ENCODE measurements at regions not wholly inside any gene's neighbourhood (a gene's known extent, or its start where the extent isn't known, plus 50 kb on each side); places are given as distances from the start of the nearest gene placed in this dataset.

GRCh38 chr3:1513662-1514061 is 420.8 kb downstream of the CNTN6 start:
- intact Hi-C loops (cut with DNase I, micrococcal nuclease): no loop called here
- Histone ChIP-seq H3K9me3 (no peaks in the 10 kb centered on the region), H3K4me1 (ENCODE audit: low read depth) (no peaks in the 10 kb centered on the region), H3K4me3 (no peak overlapping the region), H3K36me3 (ENCODE audit: low read depth) (no peaks in the 10 kb centered on the region)
- DNase-seq: no peak
- TF ChIP-seq CTCF (IDR thresholded peaks at IDR 0.05): no peak
- no peak for ATAC-seq

- ATAC-seq: no peak
- no peak for TF ChIP-seq CTCF (IDR thresholded peaks at IDR 0.05)
- DNase-seq: no peak
- Histone ChIP-seq H3K4me1 (ENCODE audit: low read depth) (no peaks in the 10 kb centered on the region), H3K9me3 (no peaks in the 10 kb centered on the region), H3K4me3 (no peak overlapping the region), H3K36me3 (ENCODE audit: low read depth) (no peaks in the 10 kb centered on the region)
- intact Hi-C loops (cut with DNase I, micrococcal nuclease): no loop called here
Observed at GRCh38 chr3:1515882-1516281, 423.1 kb downstream of the CNTN6 start.

GRCh38 chr3:1527786-1528185 is 435.0 kb downstream of the CNTN6 start:
- Histone ChIP-seq H3K9me3 (no peaks in the 10 kb centered on the region), H3K4me3 (no peak overlapping the region), H3K36me3 (ENCODE audit: low read depth) (no peaks in the 10 kb centered on the region), H3K4me1 (ENCODE audit: low read depth) (no peaks in the 10 kb centered on the region)
- ATAC-seq (no peak), DNase-seq (no peak)
- TF ChIP-seq CTCF (IDR thresholded peaks at IDR 0.05): no peak
- intact Hi-C loops (cut with DNase I, micrococcal nuclease): no loop called here

- intact Hi-C loops (cut with DNase I, micrococcal nuclease): no loop called here
- ATAC-seq: no peak
Observed at GRCh38 chr3:1528621-1529020, 435.8 kb downstream of the CNTN6 start.

GRCh38 chr3:1529676-1530075 is 436.9 kb downstream of the CNTN6 start:
- ATAC-seq (no peak), DNase-seq (no peak)
- no peak for TF ChIP-seq CTCF (IDR thresholded peaks at IDR 0.05)
- Histone ChIP-seq H3K9me3 (no peaks in the 10 kb centered on the region), H3K4me1 (ENCODE audit: low read depth) (no peaks in the 10 kb centered on the region), H3K4me3 (no peak overlapping the region), H3K36me3 (ENCODE audit: low read depth) (no peaks in the 10 kb centered on the region)
- intact Hi-C loops (cut with DNase I, micrococcal nuclease): no loop called here

More at GRCh38 chr3:1528621-1529020, 435.8 kb downstream of the CNTN6 start:
- no peak for DNase-seq
- H3K9me3 ChIP-seq: no peaks in the 10 kb centered on the region
- no peaks in the 10 kb centered on the region for H3K36me3 ChIP-seq (ENCODE audit: low read depth)
- no peak overlapping the region for H3K4me3 ChIP-seq
- H3K4me1 ChIP-seq (ENCODE audit: low read depth): no peaks in the 10 kb centered on the region
- no peak for TF ChIP-seq CTCF (IDR thresholded peaks at IDR 0.05)

GRCh38 chr3:1531981-1532380 is 439.2 kb downstream of the CNTN6 start:
- Histone ChIP-seq H3K4me3 (no peak overlapping the region), H3K9me3 (peaks cover 6% of the 10 kb centered on the region), H3K36me3 (ENCODE audit: low read depth) (no peaks in the 10 kb centered on the region), H3K4me1 (ENCODE audit: low read depth) (no peaks in the 10 kb centered on the region)
- TF ChIP-seq CTCF (IDR thresholded peaks at IDR 0.05): no peak
- DNase-seq (no peak), ATAC-seq (no peak)
- intact Hi-C loops (cut with DNase I, micrococcal nuclease): no loop called here

Measured in mucosa of descending colon (tissue), 3 donors.